ENCODE measurements at regions not wholly inside any gene's neighbourhood (a gene's known extent, or its start where the extent isn't known, plus 50 kb on each side); places are given as distances from the start of the nearest gene placed in this dataset.

DNA sequence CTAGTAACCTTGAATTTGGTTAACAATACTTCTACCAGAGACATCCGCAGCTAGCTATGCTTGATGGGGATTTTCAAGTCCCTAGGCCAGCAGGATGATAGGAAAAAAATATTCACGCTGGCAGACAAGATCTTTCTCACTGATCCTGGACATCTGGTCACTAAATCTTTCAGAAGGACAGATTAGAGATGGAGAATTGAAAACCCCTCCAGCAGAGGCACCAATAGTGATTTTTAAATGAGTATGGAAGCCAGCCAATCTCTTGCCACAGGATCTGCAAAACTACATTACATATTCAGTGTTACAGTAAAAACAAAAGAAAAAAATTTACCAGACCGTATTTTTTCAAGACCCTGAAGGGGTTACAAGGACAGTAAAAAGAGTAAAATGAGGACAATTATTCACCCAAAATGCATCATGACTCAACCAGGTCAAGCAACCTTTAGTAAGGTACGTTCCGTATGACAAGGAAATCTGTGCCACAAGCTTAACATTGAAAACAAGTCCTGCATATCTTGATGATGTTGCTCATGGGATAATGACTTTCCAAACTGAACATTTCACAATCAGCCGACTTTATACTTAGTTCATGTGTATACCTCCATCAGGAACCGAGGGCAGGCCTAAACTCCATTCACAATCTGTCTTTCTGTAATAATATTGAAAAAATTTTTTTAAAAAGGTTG is 239.5 kb downstream of the GXYLT1 start:
- Histone ChIP-seq H3K9me3 (no peaks in the 10 kb centered on the region), H3K4me3 (ENCODE audit: low read depth, low read length) (no peak overlapping the region), H3K36me3 (no peaks in the 10 kb centered on the region), H3K4me1 (no peaks in the 10 kb centered on the region), H3K27me3 (no peaks in the 10 kb centered on the region)
- no peak for TF ChIP-seq CTCF (IDR thresholded peaks at IDR 0.05; ENCODE audit: low read depth, low read length)
- no peak for DNase-seq

DNA sequence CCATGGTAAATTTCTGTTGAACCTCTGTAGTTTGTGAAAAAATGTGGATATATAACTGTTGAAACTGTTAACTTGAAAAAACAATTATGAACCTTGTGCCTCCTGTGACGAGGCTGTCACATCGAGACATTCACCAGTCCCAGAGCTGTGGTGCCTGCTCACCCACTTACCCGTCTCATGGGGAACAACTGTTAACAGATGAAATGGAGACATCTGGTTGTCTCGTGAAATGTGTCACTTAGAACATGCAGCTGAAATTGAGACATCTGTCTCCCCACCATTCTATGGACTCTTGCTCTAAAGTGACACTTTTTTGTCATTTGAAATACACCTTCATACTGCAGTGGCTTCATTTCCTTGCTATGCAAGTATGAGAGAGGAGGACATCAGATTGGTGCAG is 240.6 kb downstream of the GXYLT1 start:
- no peaks in the 10 kb centered on the region for H3K36me3 ChIP-seq
- no peaks in the 10 kb centered on the region for H3K4me1 ChIP-seq
- DNase-seq: no peak
- no peak overlapping the region for H3K4me3 ChIP-seq (ENCODE audit: low read depth, low read length)
- H3K9me3 ChIP-seq: no peaks in the 10 kb centered on the region
- TF ChIP-seq CTCF (IDR thresholded peaks at IDR 0.05; ENCODE audit: low read depth, low read length): no peak
- H3K27me3 ChIP-seq: no peaks in the 10 kb centered on the region

- DNase-seq: no peak
- Histone ChIP-seq H3K4me3 (ENCODE audit: low read depth, low read length) (no peak overlapping the region), H3K27me3 (no peaks in the 10 kb centered on the region), H3K36me3 (no peaks in the 10 kb centered on the region), H3K9me3 (no peaks in the 10 kb centered on the region), H3K4me1 (no peaks in the 10 kb centered on the region)
- TF ChIP-seq CTCF (IDR thresholded peaks at IDR 0.05; ENCODE audit: low read depth, low read length): no peak
Observed at GRCh38 chr12:41903014-41903708, 241.5 kb downstream of the GXYLT1 start.

- Histone ChIP-seq H3K36me3 (no peaks in the 10 kb centered on the region), H3K27me3 (no peaks in the 10 kb centered on the region), H3K4me3 (ENCODE audit: low read depth, low read length) (no peak overlapping the region), H3K4me1 (no peaks in the 10 kb centered on the region), H3K9me3 (no peaks in the 10 kb centered on the region)
- no peak for DNase-seq
- no peak for TF ChIP-seq CTCF (IDR thresholded peaks at IDR 0.05; ENCODE audit: low read depth, low read length)
Observed at GRCh38 chr12:41899577-41899976, 245.1 kb downstream of the GXYLT1 start.

DNA sequence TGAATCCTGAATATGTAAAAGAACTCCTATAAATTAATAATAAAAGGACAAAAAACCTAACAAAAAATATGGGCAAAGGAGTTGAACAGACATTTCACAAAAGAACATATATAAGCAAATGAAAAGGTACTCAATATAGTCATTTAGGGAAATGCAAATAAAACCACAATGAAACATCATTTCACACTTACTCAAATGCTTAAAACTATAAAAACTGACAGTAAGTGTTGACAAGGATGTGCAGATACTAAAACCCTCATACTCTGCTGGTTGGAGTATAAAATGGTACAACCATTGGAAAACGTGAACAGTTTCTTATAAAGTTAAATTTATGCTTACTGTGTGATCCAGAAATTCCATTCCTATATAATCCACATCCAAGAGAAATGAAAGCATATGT is 247.1 kb downstream of the GXYLT1 start:
- no peaks in the 10 kb centered on the region for H3K27me3 ChIP-seq
- H3K36me3 ChIP-seq: no peaks in the 10 kb centered on the region
- H3K4me1 ChIP-seq: no peaks in the 10 kb centered on the region
- H3K4me3 ChIP-seq (ENCODE audit: low read depth, low read length): no peak overlapping the region
- no peak for DNase-seq
- H3K9me3 ChIP-seq: no peaks in the 10 kb centered on the region
- TF ChIP-seq CTCF (IDR thresholded peaks at IDR 0.05; ENCODE audit: low read depth, low read length): no peak

DNA sequence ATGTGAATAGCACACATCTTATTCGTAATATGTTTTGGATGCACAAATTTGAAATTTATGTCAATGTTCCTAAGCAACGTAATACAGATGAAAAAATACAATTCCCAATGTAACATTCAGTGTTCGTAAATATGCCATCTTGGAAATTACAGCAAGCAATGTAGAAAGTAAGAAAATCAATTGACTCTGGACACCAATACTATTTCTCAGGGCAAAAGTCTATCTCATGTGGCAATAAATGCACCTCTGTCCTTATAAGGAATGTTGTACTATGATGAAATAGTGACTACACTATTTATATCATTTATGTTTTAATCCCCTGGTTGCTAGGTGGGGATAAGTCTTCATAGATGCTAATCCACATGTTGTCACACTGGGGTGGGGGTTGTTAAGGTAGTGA is 251.2 kb downstream of the GXYLT1 start:
- H3K36me3 ChIP-seq: no peaks in the 10 kb centered on the region
- H3K9me3 ChIP-seq: no peaks in the 10 kb centered on the region
- no peak for TF ChIP-seq CTCF (IDR thresholded peaks at IDR 0.05; ENCODE audit: low read depth, low read length)
- no peaks in the 10 kb centered on the region for H3K4me1 ChIP-seq
- no peaks in the 10 kb centered on the region for H3K27me3 ChIP-seq
- no peak overlapping the region for H3K4me3 ChIP-seq (ENCODE audit: low read depth, low read length)
- DNase-seq: no peak

Measured in BE2C (cell line).